LNCAP (cell line): ENCODE measurements at regions not wholly inside any gene's neighbourhood (a gene's known extent, or its start where the extent isn't known, plus 50 kb on each side); places are given as distances from the start of the nearest gene placed in this dataset.

Experiments used
- CTCF ChIP-seq: fragments of 450-650 bp; IDR thresholded peaks from 2 replicates; pipeline ENCODE4 v1.5.1; 2017; ENCODE audit warnings: mild to moderate bottlenecking

DNA sequence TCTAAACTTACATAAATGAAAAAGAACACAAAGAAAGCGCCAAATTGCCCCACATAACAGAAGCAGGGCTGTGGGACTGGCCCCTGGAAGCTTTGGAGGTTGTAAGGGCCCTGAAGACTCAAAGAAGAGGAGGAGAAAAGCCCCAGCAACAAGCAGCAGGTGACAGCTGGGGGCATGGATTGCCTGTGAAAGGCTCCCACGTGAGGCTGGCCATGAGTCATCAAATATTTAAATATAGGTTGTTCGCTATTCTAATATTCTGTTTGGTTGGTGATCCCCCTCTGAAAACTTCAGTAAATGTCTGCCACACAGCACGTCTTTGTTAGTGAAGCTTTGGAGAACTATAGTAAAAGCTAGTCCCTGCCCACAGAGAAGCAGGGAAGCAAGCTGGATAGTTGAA lies 132.4 kb downstream of the MREG start:
- TF ChIP-seq CTCF = no peak

- TF ChIP-seq CTCF = no peak
Measured at GRCh38 chr2:215879977-215880940, 133.1 kb downstream of the MREG start.

DNA sequence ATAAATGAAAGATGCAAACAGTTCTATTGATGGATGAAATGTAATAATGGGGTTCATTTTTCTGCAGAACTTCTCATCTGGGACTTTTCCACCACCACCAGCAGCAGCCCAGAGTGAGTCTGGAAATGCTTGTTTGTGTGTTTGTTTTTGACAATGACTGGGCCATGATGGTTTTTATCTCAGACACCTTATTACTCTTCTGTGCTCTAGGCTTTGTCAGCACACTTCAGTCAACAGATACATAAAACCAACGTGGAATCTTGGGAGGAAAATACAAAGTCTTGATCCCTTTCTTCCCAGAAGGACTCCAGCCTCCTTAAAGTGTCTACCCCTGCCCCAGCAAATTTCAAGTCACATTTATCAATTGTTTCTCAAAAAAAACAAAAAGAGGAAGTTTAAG lies 134.0 kb downstream of the MREG start:
- TF ChIP-seq CTCF = no peak

DNA sequence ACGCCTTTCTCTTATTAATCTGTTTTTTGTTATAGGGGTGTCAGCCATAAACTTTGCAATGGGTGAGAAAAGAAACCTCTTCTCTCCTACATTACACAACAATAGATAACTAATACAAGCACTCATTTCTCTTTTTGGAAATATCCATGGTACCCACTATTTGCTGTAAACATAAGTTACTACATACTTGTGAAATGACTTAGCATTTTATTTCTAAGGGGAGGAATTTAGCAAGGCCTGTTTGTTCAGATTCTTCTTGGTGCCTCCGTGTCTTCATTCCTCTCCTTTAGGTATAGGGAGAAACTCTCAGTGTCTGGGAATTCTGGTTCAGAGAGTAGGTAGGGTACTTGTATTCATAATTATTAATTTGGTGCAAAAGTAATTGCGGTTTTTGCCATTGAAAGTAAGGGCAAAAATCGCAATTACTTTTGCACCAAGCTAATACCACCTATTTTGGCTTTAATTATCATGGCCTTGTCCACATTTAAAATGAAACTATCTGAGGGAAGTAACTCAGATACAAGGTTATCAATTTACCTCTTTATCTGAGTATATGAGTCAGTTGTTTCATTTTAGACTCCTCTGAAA lies 134.8 kb downstream of the MREG start:
- TF ChIP-seq CTCF = no peak

- TF ChIP-seq CTCF = no peak
Measured at GRCh38 chr2:215876937-215877238, 136.5 kb downstream of the MREG start.

- TF ChIP-seq CTCF = no peak
Measured at GRCh38 chr2:215876139-215876936, 137.0 kb downstream of the MREG start.

GRCh38 chr2:215874418-215874817 lies 138.9 kb downstream of the MREG start:
- no peak for TF ChIP-seq CTCF
